PC-3 (cell line): ENCODE measurements at regions not wholly inside any gene's neighbourhood (a gene's known extent, or its start where the extent isn't known, plus 50 kb on each side); places are given as distances from the start of the nearest gene placed in this dataset.
A peak's percentile ranks its signal among the peaks of the same experiment; 100 is the strongest.

Source experiments
- ATAC-seq: fragments of 200-7000 bp; cut with Tn5 transposase; 2 replicates; pipeline ENCODE4 v1.9.1; 2020; ENCODE audit warnings: mild to moderate bottlenecking, moderate library complexity
- BruUV-seq: library from RNA; stranded (reverse); fragments of 400-500 nt; replicated peaks from 2 replicates; lab custom pipeline; 2021; lab: Mats Ljungman, UMichigan
- CTCF ChIA-PET: fragments of 300-600 bp; sonication (Branson Sonifier 250); formaldehyde crosslinking; loops from one replicate; lab custom pipeline; 2022; ENCODE audit warnings: antibody characterized with exemption; lab: Charles Lee
- POLR2A ChIA-PET: fragments of 300-600 bp; sonication (Branson Sonifier 250); formaldehyde crosslinking; loops from one replicate; lab custom pipeline; 2022; ENCODE audit warnings: antibody characterized with exemption; ENCODE audit not compliant: unreplicated experiment; lab: Charles Lee
- DNase-seq: peaks from one replicate; pipeline ENCODE4 v3.0.0-alpha.2; 2015
- H2AFZ ChIP-seq: fragments of 300-600 bp; sonication (generic); 2 replicates; pipeline ENCODE4 v1.6.0; 2016; ENCODE audit warnings: antibody characterized with exemption, low read length
- H3F3A ChIP-seq: fragments of 300-600 bp; sonication (generic); one replicate; pipeline ENCODE4 v1.6.0; 2017; ENCODE audit warnings: antibody characterized with exemption, low read length, control low read depth, mild to moderate bottlenecking; ENCODE audit not compliant: unreplicated experiment
- H3K27ac ChIP-seq: fragments of 300-600 bp; sonication (generic); 2 replicates; pipeline ENCODE4 v1.5.1; 2016; ENCODE audit warnings: mild to moderate bottlenecking, low read length
- H3K27me3 ChIP-seq: fragments of 300-600 bp; sonication (generic); 2 replicates; pipeline ENCODE4 v1.6.1; 2016; ENCODE audit warnings: low read length, mixed read lengths
- H3K36me3 ChIP-seq: fragments of 300-600 bp; sonication (generic); 2 replicates; pipeline ENCODE4 v1.6.1; 2016; ENCODE audit warnings: low read depth, mixed run types, low read length, mixed read lengths
- H3K4me1 ChIP-seq: fragments of 300-600 bp; sonication (generic); 2 replicates; pipeline ENCODE4 v1.5.1; 2016; ENCODE audit warnings: low read length; ENCODE audit not compliant: insufficient read depth
- H3K4me2 ChIP-seq: fragments of 300-600 bp; sonication (generic); 2 replicates; pipeline ENCODE4 v1.6.0; 2016; ENCODE audit warnings: low read length
- H3K4me3 ChIP-seq: fragments of 300-600 bp; sonication (generic); 2 replicates; pipeline ENCODE4 v1.5.1; 2016; ENCODE audit warnings: mild to moderate bottlenecking, low read length, mixed read lengths
- H3K79me2 ChIP-seq: fragments of 300-600 bp; sonication (generic); 2 replicates; pipeline ENCODE4 v1.6.1; 2017; ENCODE audit warnings: low read length, mixed read lengths
- H3K9ac ChIP-seq: fragments of 300-600 bp; sonication (generic); 2 replicates; pipeline ENCODE4 v1.6.0; 2016; ENCODE audit warnings: mild to moderate bottlenecking, low read length
- H3K9me2 ChIP-seq: fragments of 300-600 bp; sonication (generic); replicated peaks from 2 replicates; pipeline ENCODE4 v1.6.1; 2016; ENCODE audit warnings: mixed run types, low read length, mixed read lengths
- H3K9me3 ChIP-seq: fragments of 300-600 bp; sonication (generic); 2 replicates; pipeline ENCODE4 v1.6.1; 2016; ENCODE audit warnings: low read length, mixed read lengths
- H4K20me1 ChIP-seq: fragments of 300-600 bp; sonication (generic); 2 replicates; pipeline ENCODE4 v1.6.1; 2016; ENCODE audit warnings: low read length, mixed read lengths
- CTCF ChIP-seq: fragments of 300-600 bp; sonication (generic); conservative IDR thresholded peaks from 2 replicates; pipeline ENCODE4 v1.5.1; 2017; ENCODE audit warnings: antibody characterized with exemption, low read depth, mild to moderate bottlenecking, low read length
- EZH2 ChIP-seq: fragments of 300-600 bp; sonication (generic); IDR thresholded peaks from one replicate; pipeline ENCODE4 v1.6.1; 2017; ENCODE audit warnings: antibody characterized with exemption, mild to moderate bottlenecking, low read length; ENCODE audit not compliant: unreplicated experiment
- EZH2phosphoT487 ChIP-seq: fragments of 300-600 bp; sonication (generic); IDR thresholded peaks from 2 replicates; pipeline ENCODE4 v1.6.1; 2018; ENCODE audit warnings: mild to moderate bottlenecking, antibody characterized with exemption, low read length, borderline replicate concordance
- intact Hi-C: fragments of 100-400 bp; cut with micrococcal nuclease; formaldehyde crosslinking; loops from 2 replicates; pipeline ENCODE4 v1.9.0; 2023

- intact Hi-C loops, result no loop called here
- Histone ChIP-seq H3K9me2 (no peaks in the 10 kb centered on the region), H3K9me3 (no peaks in the 10 kb centered on the region), H3K4me2 (no peak overlapping the region), H3K79me2 (no peaks in the 10 kb centered on the region), H3K4me1 (peaks cover 13% of the 10 kb centered on the region), H3K9ac (no peak overlapping the region), H2AFZ (no peak overlapping the region), H3K27me3 (peaks cover 24% of the 10 kb centered on the region), H3F3A (no peaks in the 10 kb centered on the region), H3K27ac (no peak overlapping the region), H3K4me3 (no peak overlapping the region), H3K36me3 (no peaks in the 10 kb centered on the region), H4K20me1 (no peaks in the 10 kb centered on the region)
- CTCF ChIA-PET, result no interaction called here
- ATAC-seq (no peak), DNase-seq (no peak)
- POLR2A ChIA-PET, result no interaction called here
- no peak for TF ChIP-seq EZH2phosphoT487
- no peak for TF ChIP-seq CTCF
- no peak for TF ChIP-seq EZH2
- no TSS peak for BruUV-seq
These were observed 141.6 kb upstream of the AVPR1A start for GRCh38 chr12:63292471-63293221.

- H3K36me3 ChIP-seq, result no peaks in the 10 kb centered on the region
- H3K9ac ChIP-seq, result no peak overlapping the region
- no peaks in the 10 kb centered on the region for H4K20me1 ChIP-seq
- H3K4me1 ChIP-seq, result no peaks in the 10 kb centered on the region
- DNase-seq (peak; percentile 77), ATAC-seq (peak; percentile 80)
- no peaks in the 10 kb centered on the region for H3K79me2 ChIP-seq
- no peaks in the 10 kb centered on the region for H3F3A ChIP-seq
- H3K27me3 ChIP-seq, result peaks cover 36% of the 10 kb centered on the region
- intact Hi-C loops, result loop anchor here (1.0 to 5.0 kb wide), 2 partner anchors 124 to 173 kb away; partner anchors contain the start of gene AVPR1A
- H3K4me3 ChIP-seq, result no peak overlapping the region
- POLR2A ChIA-PET, result no interaction called here
- BruUV-seq, result no TSS peak
- H2AFZ ChIP-seq, result no peak overlapping the region
- TF ChIP-seq CTCF, result peak; percentile 94
- no peak for TF ChIP-seq EZH2
- no peaks in the 10 kb centered on the region for H3K9me2 ChIP-seq
- H3K27ac ChIP-seq, result no peak overlapping the region
- CTCF ChIA-PET, result no interaction called here
- no peak overlapping the region for H3K4me2 ChIP-seq
- no peaks in the 10 kb centered on the region for H3K9me3 ChIP-seq
These were observed 125.8 kb upstream of the AVPR1A start for GRCh38 chr12:63276537-63277365.
